HL-60 (cell line): ENCODE measurements at regions not wholly inside any gene's neighbourhood (a gene's known extent, or its start where the extent isn't known, plus 50 kb on each side); places are given as distances from the start of the nearest gene placed in this dataset.

ENCODE experiments used
- DNase-seq, 2 experiments: peaks; one replicate each; pipeline ENCODE4 v3.0.0-alpha.2; 2010 to 2020; ENCODE audit warnings: low read depth in 1 of 2, low spot score in 1 of 2
- H3K27ac ChIP-seq: fragments of 250-450 bp; sonication (Bioruptor Pico); replicated peaks from 2 replicates; pipeline ENCODE4 v1.5.1; 2020; ENCODE audit warnings: mild to moderate bottlenecking, moderate library complexity
- H3K27me3 ChIP-seq: fragments of 250-450 bp; sonication (Bioruptor Pico); 2 replicates; pipeline ENCODE4 v1.5.1; 2021; ENCODE audit warnings: mild to moderate bottlenecking, moderate library complexity; ENCODE audit not compliant: insufficient read depth, poor library complexity, severe bottlenecking
- H3K4me3 ChIP-seq: replicated peaks from 2 replicates; pipeline ENCODE4 v1.5.1; 2011; ENCODE audit warnings: mild to moderate bottlenecking, control low read depth, low read length; ENCODE audit not compliant: insufficient read depth
- GABPA ChIP-seq: IDR thresholded peaks from 2 replicates; pipeline ENCODE4 v1.6.1; 2012; ENCODE audit warnings: low read depth
- POLR2AphosphoS5 ChIP-seq: IDR thresholded peaks from 2 replicates; pipeline ENCODE4 v1.6.1; 2012; ENCODE audit warnings: low read depth
- SPI1 ChIP-seq: IDR thresholded peaks from 2 replicates; pipeline ENCODE4 v1.6.1; 2012; ENCODE audit warnings: low read depth, mild to moderate bottlenecking, borderline replicate concordance
- TF ChIP-seq, protein P1 (sequence below): IDR thresholded peaks from one replicate; pipeline ENCODE4 v1.5.1; 2011; ENCODE audit warnings: low read length, control low read depth, inconsistent platforms; ENCODE audit not compliant: insufficient read depth
- TF ChIP-seq, protein P2 (sequence below): IDR thresholded peaks from 2 replicates; pipeline ENCODE4 v1.6.1; 2012; ENCODE audit warnings: low read depth; ENCODE audit not compliant: insufficient replicate concordance

DNA sequence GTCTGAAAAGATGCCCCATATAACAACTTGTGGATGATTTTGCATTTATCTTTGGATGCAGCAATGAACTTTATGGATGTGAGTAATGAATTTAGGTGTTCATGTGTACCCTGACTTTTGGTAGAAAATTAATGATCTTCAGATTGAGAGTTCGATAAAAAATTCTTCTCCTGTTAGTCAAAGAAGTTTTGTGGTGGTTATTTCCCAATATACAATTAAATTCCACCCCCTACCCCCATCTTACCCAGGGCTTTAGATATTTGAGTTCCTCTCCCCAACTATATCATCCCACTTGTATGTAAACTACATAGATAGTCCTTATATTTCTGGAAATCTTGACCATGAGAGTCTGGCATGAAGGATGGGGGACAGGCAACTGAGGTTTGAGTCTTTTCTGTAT lies 126.1 kb upstream of the ALDH1A3 start:
- TF ChIP-seq, protein P1, sequence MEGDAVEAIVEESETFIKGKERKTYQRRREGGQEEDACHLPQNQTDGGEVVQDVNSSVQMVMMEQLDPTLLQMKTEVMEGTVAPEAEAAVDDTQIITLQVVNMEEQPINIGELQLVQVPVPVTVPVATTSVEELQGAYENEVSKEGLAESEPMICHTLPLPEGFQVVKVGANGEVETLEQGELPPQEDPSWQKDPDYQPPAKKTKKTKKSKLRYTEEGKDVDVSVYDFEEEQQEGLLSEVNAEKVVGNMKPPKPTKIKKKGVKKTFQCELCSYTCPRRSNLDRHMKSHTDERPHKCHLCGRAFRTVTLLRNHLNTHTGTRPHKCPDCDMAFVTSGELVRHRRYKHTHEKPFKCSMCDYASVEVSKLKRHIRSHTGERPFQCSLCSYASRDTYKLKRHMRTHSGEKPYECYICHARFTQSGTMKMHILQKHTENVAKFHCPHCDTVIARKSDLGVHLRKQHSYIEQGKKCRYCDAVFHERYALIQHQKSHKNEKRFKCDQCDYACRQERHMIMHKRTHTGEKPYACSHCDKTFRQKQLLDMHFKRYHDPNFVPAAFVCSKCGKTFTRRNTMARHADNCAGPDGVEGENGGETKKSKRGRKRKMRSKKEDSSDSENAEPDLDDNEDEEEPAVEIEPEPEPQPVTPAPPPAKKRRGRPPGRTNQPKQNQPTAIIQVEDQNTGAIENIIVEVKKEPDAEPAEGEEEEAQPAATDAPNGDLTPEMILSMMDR, result no peak
- TF ChIP-seq, protein P2, sequence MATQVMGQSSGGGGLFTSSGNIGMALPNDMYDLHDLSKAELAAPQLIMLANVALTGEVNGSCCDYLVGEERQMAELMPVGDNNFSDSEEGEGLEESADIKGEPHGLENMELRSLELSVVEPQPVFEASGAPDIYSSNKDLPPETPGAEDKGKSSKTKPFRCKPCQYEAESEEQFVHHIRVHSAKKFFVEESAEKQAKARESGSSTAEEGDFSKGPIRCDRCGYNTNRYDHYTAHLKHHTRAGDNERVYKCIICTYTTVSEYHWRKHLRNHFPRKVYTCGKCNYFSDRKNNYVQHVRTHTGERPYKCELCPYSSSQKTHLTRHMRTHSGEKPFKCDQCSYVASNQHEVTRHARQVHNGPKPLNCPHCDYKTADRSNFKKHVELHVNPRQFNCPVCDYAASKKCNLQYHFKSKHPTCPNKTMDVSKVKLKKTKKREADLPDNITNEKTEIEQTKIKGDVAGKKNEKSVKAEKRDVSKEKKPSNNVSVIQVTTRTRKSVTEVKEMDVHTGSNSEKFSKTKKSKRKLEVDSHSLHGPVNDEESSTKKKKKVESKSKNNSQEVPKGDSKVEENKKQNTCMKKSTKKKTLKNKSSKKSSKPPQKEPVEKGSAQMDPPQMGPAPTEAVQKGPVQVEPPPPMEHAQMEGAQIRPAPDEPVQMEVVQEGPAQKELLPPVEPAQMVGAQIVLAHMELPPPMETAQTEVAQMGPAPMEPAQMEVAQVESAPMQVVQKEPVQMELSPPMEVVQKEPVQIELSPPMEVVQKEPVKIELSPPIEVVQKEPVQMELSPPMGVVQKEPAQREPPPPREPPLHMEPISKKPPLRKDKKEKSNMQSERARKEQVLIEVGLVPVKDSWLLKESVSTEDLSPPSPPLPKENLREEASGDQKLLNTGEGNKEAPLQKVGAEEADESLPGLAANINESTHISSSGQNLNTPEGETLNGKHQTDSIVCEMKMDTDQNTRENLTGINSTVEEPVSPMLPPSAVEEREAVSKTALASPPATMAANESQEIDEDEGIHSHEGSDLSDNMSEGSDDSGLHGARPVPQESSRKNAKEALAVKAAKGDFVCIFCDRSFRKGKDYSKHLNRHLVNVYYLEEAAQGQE, result no peak
- DNase-seq, result no peak
- H3K27me3 ChIP-seq, result peaks cover 2% of the 10 kb centered on the region

GRCh38 chr15:100757661-100758060 lies 122.0 kb upstream of the ALDH1A3 start:
- H3K27me3 ChIP-seq, result peaks cover 2% of the 10 kb centered on the region
- TF ChIP-seq SPI1, result no peak
- TF ChIP-seq GABPA, result no peak
- H3K27ac ChIP-seq, result no peak overlapping the region
- no peak for DNase-seq
- no peak overlapping the region for H3K4me3 ChIP-seq

More for the DNA sequence above, 126.1 kb upstream of the ALDH1A3 start:
- no peak overlapping the region for H3K4me3 ChIP-seq
- no peak overlapping the region for H3K27ac ChIP-seq

- TF ChIP-seq, protein P2, result no peak
- TF ChIP-seq GABPA (no peak), POLR2AphosphoS5 (no peak), SPI1 (no peak)
- TF ChIP-seq, protein P1, result no peak
- H3K4me3 ChIP-seq, result no peak overlapping the region
- no peak overlapping the region for H3K27ac ChIP-seq
Measured at GRCh38 chr15:100758555-100758954, 121.1 kb upstream of the ALDH1A3 start.

GRCh38 chr15:100759106-100759505 lies 120.5 kb upstream of the ALDH1A3 start:
- no peak for TF ChIP-seq GABPA
- TF ChIP-seq, protein P1, result no peak
- TF ChIP-seq, protein P2, result no peak
- TF ChIP-seq SPI1, result no peak
- TF ChIP-seq POLR2AphosphoS5, result no peak
- no peak overlapping the region for H3K4me3 ChIP-seq
- no peak for DNase-seq
- no peaks in the 10 kb centered on the region for H3K27me3 ChIP-seq
- H3K27ac ChIP-seq, result no peak overlapping the region

More at GRCh38 chr15:100758555-100758954, 121.1 kb upstream of the ALDH1A3 start:
- no peaks in the 10 kb centered on the region for H3K27me3 ChIP-seq
- no peak for DNase-seq
